ENCODE measurements at regions not wholly inside any gene's neighbourhood (a gene's known extent, or its start where the extent isn't known, plus 50 kb on each side); places are given as distances from the start of the nearest gene placed in this dataset.

GRCh38 chr6:21908161-21908848 lies 314.8 kb downstream of the SOX4 start:
- no peak for DNase-seq
- intact Hi-C loops (cut with DNase I; ENCODE audit: low total_unique reads) = no loop called here
- H3K9me3 ChIP-seq = no peaks in the 10 kb centered on the region
- no peak overlapping the region for H3K27ac ChIP-seq
- TF ChIP-seq POLR2AphosphoS5 (IDR thresholded peaks at IDR 0.05) (no peak), CTCF (IDR thresholded peaks at IDR 0.05 in 8 of 11, conservative IDR thresholded peaks at IDR 0.05 in 3 of 11) (no peak), POLR2A (IDR thresholded peaks at IDR 0.05) (no peak)
- H3K4me3 ChIP-seq = no peak overlapping the region
- no peaks in the 10 kb centered on the region for H3K4me1 ChIP-seq
- WGBS, 5 donors = 60 to 86% (median 76%) methylated on average over 5 of the region's 5 CpGs
- H3K27me3 ChIP-seq (replicated peaks in 1 of 7) = no peaks in the 10 kb centered on the region
- H3K36me3 ChIP-seq = no peaks in the 10 kb centered on the region

GRCh38 chr6:21909321-21909720 lies 315.8 kb downstream of the SOX4 start:
- intact Hi-C loops (cut with DNase I; ENCODE audit: low total_unique reads) = no loop called here
- H3K4me1 ChIP-seq = no peaks in the 10 kb centered on the region
- no peaks in the 10 kb centered on the region for H3K9me3 ChIP-seq
- no peak overlapping the region for H3K4me3 ChIP-seq
- H3K27me3 ChIP-seq (replicated peaks in 1 of 7) = no peaks in the 10 kb centered on the region
- no peak for DNase-seq
- 85 to 90% (median 87%) methylated on average over 4 of the region's 4 CpGs for WGBS, 5 donors
- TF ChIP-seq CTCF (IDR thresholded peaks at IDR 0.05 in 8 of 11, conservative IDR thresholded peaks at IDR 0.05 in 3 of 11) (no peak), POLR2A (IDR thresholded peaks at IDR 0.05) (no peak), POLR2AphosphoS5 (IDR thresholded peaks at IDR 0.05) (no peak)
- H3K36me3 ChIP-seq = no peaks in the 10 kb centered on the region
- H3K27ac ChIP-seq = no peak overlapping the region

GRCh38 chr6:21911208-21911607 lies 317.7 kb downstream of the SOX4 start:
- H3K9me3 ChIP-seq = no peaks in the 10 kb centered on the region
- no peaks in the 10 kb centered on the region for H3K27me3 ChIP-seq (replicated peaks in 1 of 7)
- 81 to 100% (median 97%) methylated on average over 1 of the region's 1 CpG for WGBS, 5 donors
- H3K4me3 ChIP-seq = no peak overlapping the region
- DNase-seq = no peak
- H3K27ac ChIP-seq = no peak overlapping the region
- no peaks in the 10 kb centered on the region for H3K36me3 ChIP-seq
- no peak for TF ChIP-seq POLR2AphosphoS5 (IDR thresholded peaks at IDR 0.05)
- TF ChIP-seq CTCF (IDR thresholded peaks at IDR 0.05 in 8 of 11, conservative IDR thresholded peaks at IDR 0.05 in 3 of 11) = no peak
- no peak for TF ChIP-seq POLR2A (IDR thresholded peaks at IDR 0.05)
- intact Hi-C loops (cut with DNase I; ENCODE audit: low total_unique reads) = no loop called here
- no peaks in the 10 kb centered on the region for H3K4me1 ChIP-seq

GRCh38 chr6:21912151-21912832 lies 318.7 kb downstream of the SOX4 start:
- 86 to 90% (median 88%) methylated on average over 5 of the region's 5 CpGs for WGBS, 5 donors

More at GRCh38 chr6:21912151-21912832, 318.7 kb downstream of the SOX4 start:
- no peak for DNase-seq
- intact Hi-C loops (cut with DNase I; ENCODE audit: low total_unique reads) = no loop called here
- no peak for TF ChIP-seq POLR2AphosphoS5 (IDR thresholded peaks at IDR 0.05)
- TF ChIP-seq CTCF (IDR thresholded peaks at IDR 0.05 in 8 of 11, conservative IDR thresholded peaks at IDR 0.05 in 3 of 11) = no peak
- no peak for TF ChIP-seq POLR2A (IDR thresholded peaks at IDR 0.05)
- H3K4me1 ChIP-seq = no peaks in the 10 kb centered on the region
- no peak overlapping the region for H3K4me3 ChIP-seq
- no peaks in the 10 kb centered on the region for H3K27me3 ChIP-seq (replicated peaks in 1 of 7)
- no peaks in the 10 kb centered on the region for H3K9me3 ChIP-seq
- no peak overlapping the region for H3K27ac ChIP-seq
- no peaks in the 10 kb centered on the region for H3K36me3 ChIP-seq
